Kidney (tissue), 13 donors: ENCODE measurements at regions not wholly inside any gene's neighbourhood (a gene's known extent, or its start where the extent isn't known, plus 50 kb on each side); places are given as distances from the start of the nearest gene placed in this dataset.

Source experiments
- DNase-seq, 5 donors: peaks; one replicate each; pipeline ENCODE4 v3.0.0-alpha.2; 2013 to 2020
- FAIRE-seq: peaks from 2 replicates; lab custom pipeline; 2012; peaks lifted over from hg19 to GRCh38; lab: Jason Lieb, UNC
- H3K27ac ChIP-seq, 2 donors: one replicate each; pipeline ENCODE4 v1.7.0; 2013; ENCODE audit warnings: low read depth in 2 of 2, low read length in 2 of 2, inconsistent platforms in 1 of 2
- H3K27me3 ChIP-seq: one replicate; pipeline ENCODE4 v1.7.1; 2013; ENCODE audit warnings: low read length, inconsistent platforms; ENCODE audit not compliant: control insufficient read depth, insufficient read depth
- H3K36me3 ChIP-seq, 3 donors: one replicate each; pipeline versions ENCODE4 v1.7.0 to v1.7.1; 2013; ENCODE audit warnings: low read length in 3 of 3, control low read depth in 1 of 3, inconsistent platforms in 1 of 3; ENCODE audit not compliant: insufficient read depth in 3 of 3, control insufficient read depth in 2 of 3
- H3K4me1 ChIP-seq, 3 donors: one replicate each; pipeline versions ENCODE4 v1.7.0 to v1.7.1; 2013; ENCODE audit warnings: low read length in 3 of 3, inconsistent platforms in 1 of 3, low read depth in 1 of 3; ENCODE audit not compliant: control insufficient read depth in 2 of 3, insufficient read depth in 2 of 3
- H3K4me3 ChIP-seq, 3 donors: one replicate each; pipeline versions ENCODE4 v1.7.0 to v1.8.1; 2013; ENCODE audit warnings: low read length in 3 of 3, control low read depth in 1 of 3, inconsistent platforms in 1 of 3
- H3K9ac ChIP-seq, 3 donors: one replicate each; pipeline versions ENCODE4 v1.7.0 to v1.7.1; 2013; ENCODE audit warnings: low read length in 3 of 3, control low read depth in 1 of 3, inconsistent platforms in 1 of 3
- H3K9me3 ChIP-seq, 3 donors: one replicate each; pipeline versions ENCODE4 v1.7.0 to v1.7.1; 2013; ENCODE audit warnings: low read length in 3 of 3, control low read depth in 1 of 3, inconsistent platforms in 1 of 3; ENCODE audit not compliant: control insufficient read depth in 2 of 3, insufficient read depth in 1 of 3
- intact Hi-C: fragments of 100-400 bp; cut with DNase I; formaldehyde crosslinking; loops from one replicate; pipeline ENCODE4 v1.11.1; 2022
- TF ChIP-seq, protein P1 (sequence below): IDR thresholded peaks from 3 replicates; pipeline ENCODE4 v1.5.1; 2012; ENCODE audit warnings: mild to moderate bottlenecking, moderate library complexity, borderline replicate concordance; ENCODE audit not compliant: insufficient read depth; ENCODE audit errors: extremely low read depth
- donor health status: control.
- donor health status: control.
- donor health status: control.
- donor health status: control.
- donor health status: control.
- donor health status: DM: yes; HTN: yes; CAD: no.
- donor health status: Normal renal cell carcinoma (clear cell type).

DNA sequence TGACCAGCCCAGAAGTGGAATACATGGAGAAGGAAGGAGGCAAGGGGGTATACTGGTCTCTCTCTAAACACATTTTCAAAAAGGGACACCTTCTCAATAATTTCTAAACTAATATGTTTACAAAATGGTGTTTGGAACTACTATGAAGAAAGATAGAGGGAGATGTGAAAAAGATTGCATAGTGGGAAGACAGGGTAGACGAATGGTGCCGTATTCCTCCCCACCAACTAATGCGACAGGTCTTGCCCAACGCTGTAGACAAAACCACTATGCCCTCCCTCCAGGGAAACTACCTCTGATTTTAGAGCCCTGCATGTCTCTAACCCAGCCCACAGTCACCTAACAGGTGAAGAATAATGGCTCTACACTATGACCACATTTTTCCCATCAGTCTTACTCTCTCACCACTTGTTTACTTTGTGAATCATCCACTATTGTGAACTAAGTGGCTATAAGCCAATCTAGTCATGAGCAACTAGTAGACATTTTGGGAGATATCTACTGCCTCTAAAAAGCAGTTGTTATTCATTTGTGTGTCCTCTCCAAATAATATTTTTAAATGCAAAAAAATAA lies 108.2 kb upstream of the UBE2E2 start:
- no peaks in the 10 kb centered on the region for H3K27me3 ChIP-seq
- TF ChIP-seq, protein P1, sequence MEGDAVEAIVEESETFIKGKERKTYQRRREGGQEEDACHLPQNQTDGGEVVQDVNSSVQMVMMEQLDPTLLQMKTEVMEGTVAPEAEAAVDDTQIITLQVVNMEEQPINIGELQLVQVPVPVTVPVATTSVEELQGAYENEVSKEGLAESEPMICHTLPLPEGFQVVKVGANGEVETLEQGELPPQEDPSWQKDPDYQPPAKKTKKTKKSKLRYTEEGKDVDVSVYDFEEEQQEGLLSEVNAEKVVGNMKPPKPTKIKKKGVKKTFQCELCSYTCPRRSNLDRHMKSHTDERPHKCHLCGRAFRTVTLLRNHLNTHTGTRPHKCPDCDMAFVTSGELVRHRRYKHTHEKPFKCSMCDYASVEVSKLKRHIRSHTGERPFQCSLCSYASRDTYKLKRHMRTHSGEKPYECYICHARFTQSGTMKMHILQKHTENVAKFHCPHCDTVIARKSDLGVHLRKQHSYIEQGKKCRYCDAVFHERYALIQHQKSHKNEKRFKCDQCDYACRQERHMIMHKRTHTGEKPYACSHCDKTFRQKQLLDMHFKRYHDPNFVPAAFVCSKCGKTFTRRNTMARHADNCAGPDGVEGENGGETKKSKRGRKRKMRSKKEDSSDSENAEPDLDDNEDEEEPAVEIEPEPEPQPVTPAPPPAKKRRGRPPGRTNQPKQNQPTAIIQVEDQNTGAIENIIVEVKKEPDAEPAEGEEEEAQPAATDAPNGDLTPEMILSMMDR: no peak
- H3K9me3 ChIP-seq: no peaks in the 10 kb centered on the region
- H3K9ac ChIP-seq: no peak overlapping the region
- intact Hi-C loops: no loop called here
- no peak overlapping the region for H3K4me3 ChIP-seq
- H3K36me3 ChIP-seq: no peaks in the 10 kb centered on the region
- no peaks in the 10 kb centered on the region for H3K4me1 ChIP-seq
- FAIRE-seq: no peak
- DNase-seq: no peak
- no peak overlapping the region for H3K27ac ChIP-seq

DNA sequence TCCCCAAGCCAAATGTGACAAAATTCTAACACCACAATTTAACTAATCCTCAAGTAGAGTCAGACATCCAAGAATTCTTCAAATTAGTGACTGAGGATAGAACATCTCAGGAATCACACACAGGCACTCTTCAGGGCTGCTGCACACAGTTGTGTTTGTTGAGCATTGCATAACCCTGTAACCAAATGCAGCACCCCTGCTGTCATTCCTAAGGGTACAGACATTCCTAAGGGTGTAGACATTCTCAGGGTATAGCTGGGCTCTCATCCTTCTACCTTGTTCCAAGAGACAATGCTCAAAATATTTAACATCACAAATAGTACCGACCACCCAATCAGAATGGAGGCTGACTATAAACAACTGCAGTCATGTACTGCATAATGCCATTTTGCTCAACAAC lies 107.1 kb upstream of the UBE2E2 start:
- Histone ChIP-seq H3K27me3 (no peaks in the 10 kb centered on the region), H3K9ac (no peak overlapping the region), H3K4me3 (no peak overlapping the region), H3K9me3 (no peaks in the 10 kb centered on the region), H3K27ac (no peak overlapping the region), H3K4me1 (no peaks in the 10 kb centered on the region), H3K36me3 (no peaks in the 10 kb centered on the region)
- intact Hi-C loops: no loop called here
- DNase-seq (no peak), FAIRE-seq (no peak)
- TF ChIP-seq, protein P1: no peak

DNA sequence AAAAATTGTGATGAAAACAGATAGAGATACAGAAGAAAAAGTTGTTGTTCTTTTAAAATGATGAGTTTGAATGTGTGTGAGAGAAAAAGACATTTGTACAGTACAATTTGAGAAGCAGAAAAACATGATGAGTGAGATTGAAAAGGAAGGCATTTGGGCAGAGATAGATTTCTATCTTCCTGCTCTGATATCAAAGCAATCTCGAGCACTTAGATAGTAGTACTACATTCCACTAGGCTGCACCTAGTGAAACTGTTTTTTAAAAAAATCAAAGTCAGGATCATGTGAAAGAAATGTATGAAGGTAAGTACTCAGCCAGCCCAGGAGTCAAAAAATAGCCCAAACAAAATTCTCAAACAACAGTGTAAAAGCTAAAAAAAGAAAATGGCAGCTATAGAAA lies 104.1 kb upstream of the UBE2E2 start:
- DNase-seq (no peak), FAIRE-seq (no peak)
- Histone ChIP-seq H3K27me3 (no peaks in the 10 kb centered on the region), H3K9me3 (no peaks in the 10 kb centered on the region), H3K4me3 (no peak overlapping the region), H3K27ac (no peak overlapping the region), H3K9ac (no peak overlapping the region), H3K4me1 (no peaks in the 10 kb centered on the region), H3K36me3 (no peaks in the 10 kb centered on the region)
- TF ChIP-seq, protein P1: no peak
- intact Hi-C loops: no loop called here

DNA sequence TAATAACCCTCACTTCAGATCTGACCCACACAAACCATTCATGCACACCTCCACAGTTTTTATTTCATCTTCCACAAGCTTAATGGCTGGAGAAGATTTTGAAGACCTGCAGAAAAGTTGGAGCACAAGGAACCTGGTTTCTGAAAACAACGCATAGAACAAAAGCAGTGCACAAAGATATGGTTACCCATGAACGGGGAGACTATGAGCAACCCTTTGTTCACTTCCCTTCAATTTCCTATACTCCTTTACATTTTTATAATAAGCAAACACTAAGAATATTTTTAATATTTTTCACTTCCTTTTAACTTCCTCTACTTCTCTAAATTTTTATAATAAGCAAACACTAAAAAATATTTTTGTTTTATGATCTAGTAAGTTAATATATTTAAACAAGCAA lies 103.5 kb upstream of the UBE2E2 start:
- Histone ChIP-seq H3K27me3 (no peaks in the 10 kb centered on the region), H3K4me3 (no peak overlapping the region), H3K27ac (no peak overlapping the region), H3K9me3 (no peaks in the 10 kb centered on the region), H3K36me3 (no peaks in the 10 kb centered on the region), H3K4me1 (no peaks in the 10 kb centered on the region), H3K9ac (no peak overlapping the region)
- FAIRE-seq (peak; percentile 42), DNase-seq (no peak)
- intact Hi-C loops: no loop called here
- TF ChIP-seq, protein P1: no peak
